GM12878 (cell line): ENCODE measurements at regions not wholly inside any gene's neighbourhood (a gene's known extent, or its start where the extent isn't known, plus 50 kb on each side); places are given as distances from the start of the nearest gene placed in this dataset.

Source experiments
- ATAC-seq: fragments of 200-7000 bp; cut with Tn5 transposase; 3 replicates; pipeline ENCODE4 v1.9.1; 2020; ENCODE audit warnings: mild to moderate bottlenecking, moderate library complexity
- BruUV-seq: library from RNA; stranded (reverse); fragments of 400-500 nt; replicated peaks from 2 replicates; lab custom pipeline; 2021; lab: Mats Ljungman, UMichigan
- CTCF ChIA-PET: fragments of 300-600 bp; sonication (Branson Sonifier 250); formaldehyde crosslinking; extraction: SDS; loops from one replicate; lab custom pipeline; 2021; ENCODE audit warnings: inconsistent platforms; lab: Yijun Ruan, JAX
- POLR2A ChIA-PET: fragments of 350-600 bp; formaldehyde crosslinking; extraction: SDS; loops from one replicate; lab custom pipeline; 2021; ENCODE audit warnings: inconsistent platforms; lab: Charles Lee
- RAD21 ChIA-PET: fragments of 300-600 bp; sonication (Branson Sonifier 250); formaldehyde crosslinking; loops from one replicate; lab custom pipeline; 2023; ENCODE audit warnings: antibody characterized with exemption; ENCODE audit not compliant: unreplicated experiment; lab: Charles Lee
- SMC1A ChIA-PET: fragments of 300-600 bp; sonication (Branson Sonifier 250); formaldehyde crosslinking; loops from one replicate; lab custom pipeline; 2023; ENCODE audit not compliant: unreplicated experiment, uncharacterized antibody; lab: Charles Lee
- DNase-seq: peaks from one replicate; pipeline ENCODE4 v3.0.0-alpha.2; 2011; ENCODE audit warnings: low read depth, low spot score
- FAIRE-seq: peaks from 3 replicates; lab custom pipeline; 2011; peaks lifted over from hg19 to GRCh38; lab: Jason Lieb, UNC
- H2AFZ ChIP-seq: 2 replicates; pipeline ENCODE4 v1.6.0; 2011; ENCODE audit warnings: low read depth, low read length, control low read depth; ENCODE audit not compliant: control insufficient read depth
- H3K27ac ChIP-seq: 2 replicates; pipeline ENCODE4 v1.5.1; 2011; ENCODE audit warnings: control low read depth; ENCODE audit not compliant: control insufficient read depth, insufficient read depth
- H3K27me3 ChIP-seq, 2 experiments: replicated peaks in 1 of 2; 2 replicates each; pipeline versions ENCODE4 v1.6.0 to v1.6.1; 2011; ENCODE audit warnings: low read length in 1 of 2; ENCODE audit not compliant: control insufficient read depth in 2 of 2, insufficient read depth in 2 of 2
- H3K36me3 ChIP-seq, 2 experiments: 2 replicates each; pipeline ENCODE4 v1.5.1; 2011; ENCODE audit warnings: low read length in 1 of 2; ENCODE audit not compliant: control insufficient read depth in 2 of 2, insufficient read depth in 2 of 2
- H3K4me1 ChIP-seq: 2 replicates; pipeline ENCODE4 v1.6.1; 2011; ENCODE audit warnings: mild to moderate bottlenecking, low read length, moderate library complexity, mixed read lengths; ENCODE audit not compliant: control insufficient read depth, insufficient read depth
- H3K4me2 ChIP-seq: 2 replicates; pipeline ENCODE4 v1.6.0; 2011; ENCODE audit warnings: control low read depth; ENCODE audit not compliant: control insufficient read depth, insufficient read depth
- H3K4me3 ChIP-seq: fragments of 200-600 bp; sonication (generic); 2 replicates; pipeline ENCODE4 v1.5.1; 2016
- H3K79me2 ChIP-seq: 2 replicates; pipeline ENCODE4 v1.6.0; 2011; ENCODE audit warnings: low read length; ENCODE audit not compliant: control insufficient read depth, insufficient read depth
- H3K9ac ChIP-seq: 2 replicates; pipeline ENCODE4 v1.8.0; 2011; ENCODE audit warnings: low read length, control low read depth, mixed read lengths; ENCODE audit not compliant: control insufficient read depth, insufficient read depth
- H3K9me3 ChIP-seq: replicated peaks from 3 replicates; pipeline ENCODE4 v1.5.1; 2011; ENCODE audit warnings: mild to moderate bottlenecking, low read length; ENCODE audit not compliant: control insufficient read depth, insufficient read depth
- H4K20me1 ChIP-seq: 2 replicates; pipeline ENCODE4 v1.6.0; 2011; ENCODE audit not compliant: control insufficient read depth, insufficient read depth
- CHD2 ChIP-seq: IDR thresholded peaks from 2 replicates; pipeline ENCODE4 v1.6.1; 2011; ENCODE audit warnings: low read depth, low read length, improper control_type of control experiment, borderline replicate concordance
- CTCF ChIP-seq, 3 experiments: IDR thresholded peaks in 2 of 3; conservative IDR thresholded peaks in 1 of 3; 2 replicates each; pipeline ENCODE4 v1.5.1; 2011; ENCODE audit warnings: low read depth in 3 of 3, low read length in 3 of 3, mild to moderate bottlenecking in 3 of 3, control low read depth in 2 of 3, moderate library complexity in 2 of 3, inconsistent platforms in 1 of 3, mixed read lengths in 1 of 3; ENCODE audit not compliant: control insufficient read depth in 2 of 3, insufficient read depth in 1 of 3; ENCODE audit errors: extremely low read depth in 1 of 3
- FOS ChIP-seq: IDR thresholded peaks from 3 replicates; pipeline ENCODE4 v1.6.1; 2011; ENCODE audit warnings: borderline replicate concordance; ENCODE audit not compliant: insufficient read length; ENCODE audit errors: extremely low read depth
- SIN3A ChIP-seq: IDR thresholded peaks from 2 replicates; pipeline ENCODE4 v1.6.1; 2012; ENCODE audit warnings: low read depth, low read length, improper control_type of control experiment
- SRF ChIP-seq, 2 experiments: IDR thresholded peaks; 2 replicates each; pipeline ENCODE4 v1.6.1; 2011; ENCODE audit warnings: low read depth in 2 of 2, low read length in 2 of 2, mild to moderate bottlenecking in 1 of 2, moderate library complexity in 1 of 2
- WGBS: methylation state at CpG from one replicate; pipeline ENCODE4 v1.1.6; 2016; ENCODE audit warnings: low lambda C conversion rate; ENCODE audit not compliant: insufficient replicate concordance, insufficient coverage; ENCODE audit errors: missing lambda C conversion rate; 5-methylcytosine and 5-hydroxymethylcytosine counted together
- in situ Hi-C: fragments of 300-500 bp; cut with MboI; formaldehyde crosslinking; loops from 9 replicates; pipeline ENCODE4 v1.14.3; 2018; ENCODE audit warnings: mixed read lengths
- intact Hi-C: fragments of 100-400 bp; cut with micrococcal nuclease; formaldehyde crosslinking; loops from one replicate; pipeline ENCODE4 v1.14.2; 2022; ENCODE audit not compliant: unreplicated experiment
- TF ChIP-seq, protein P1 (sequence below): IDR thresholded peaks from 2 replicates; pipeline ENCODE4 v1.6.1; 2011; ENCODE audit warnings: mild to moderate bottlenecking, low read depth, low read length, moderate library complexity; ENCODE audit not compliant: insufficient replicate concordance
- TF ChIP-seq, protein P2 (sequence below): fragments of 450-650 bp; formaldehyde crosslinking; IDR thresholded peaks from 2 replicates; pipeline ENCODE4 v1.4.0; 2022; ENCODE audit warnings: mild to moderate bottlenecking, moderate library complexity

DNA sequence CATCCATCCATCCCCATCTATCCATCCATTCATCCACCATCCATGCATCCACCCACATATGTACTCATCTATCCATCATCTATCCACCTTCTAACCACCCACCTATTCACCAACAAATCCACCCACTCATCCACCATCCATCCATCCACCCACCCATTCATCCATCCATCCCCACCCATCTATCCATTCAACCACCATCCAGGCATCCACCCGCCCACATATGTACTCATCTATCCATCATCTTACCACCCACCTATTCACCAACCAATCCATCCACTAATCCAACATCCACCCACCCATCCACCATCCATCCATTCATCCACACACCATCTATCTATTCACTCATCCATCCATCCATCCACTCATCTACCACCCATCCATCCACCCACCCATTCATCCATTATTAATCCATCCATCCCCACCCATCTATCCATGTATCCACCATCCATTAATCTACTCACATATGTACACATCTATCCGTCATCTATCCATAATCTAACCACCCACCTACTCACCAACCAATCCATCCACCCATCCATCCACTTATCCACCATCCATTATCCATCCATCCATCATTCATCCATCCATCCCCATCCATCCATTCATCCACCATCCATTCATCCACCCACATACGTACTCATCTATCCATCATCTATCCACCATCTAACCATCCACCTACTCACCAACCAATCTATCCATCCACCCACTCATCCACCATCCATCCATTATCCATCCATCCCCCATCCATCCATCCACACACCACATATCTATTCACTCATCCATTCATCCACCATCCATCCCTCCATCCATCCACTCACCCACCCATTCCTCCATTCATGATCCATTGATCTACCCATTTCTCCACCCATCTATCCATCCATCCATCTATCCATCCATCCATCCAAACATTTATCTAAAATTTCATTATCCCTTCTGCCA lies 940.0 kb downstream of the BRD1 start:
- H3K4me3 ChIP-seq = no peak overlapping the region
- WGBS = 18% methylated on average over 3 of the region's 3 CpGs
- no peaks in the 10 kb centered on the region; the same call in 2 of the 3 replicates for H3K9me3 ChIP-seq
- in situ Hi-C loops (no loop called here), intact Hi-C loops (no loop called here)
- DNase-seq (no peak), FAIRE-seq (no peak), ATAC-seq (no peak)
- no peak overlapping the region for H3K9ac ChIP-seq
- ChIA-PET CTCF (no interaction called here), RAD21 (no interaction called here), POLR2A (no interaction called here), SMC1A (no interaction called here)
- H3K4me2 ChIP-seq = no peak overlapping the region
- no peaks in the 10 kb centered on the region for H3K4me1 ChIP-seq
- H3K27ac ChIP-seq = no peak overlapping the region
- H2AFZ ChIP-seq = no peak overlapping the region
- no peaks in the 10 kb centered on the region for H3K36me3 ChIP-seq
- no TSS peak for BruUV-seq
- H3K27me3 ChIP-seq = no peaks in the 10 kb centered on the region
- H3K79me2 ChIP-seq = no peaks in the 10 kb centered on the region
- TF ChIP-seq, protein P1, sequence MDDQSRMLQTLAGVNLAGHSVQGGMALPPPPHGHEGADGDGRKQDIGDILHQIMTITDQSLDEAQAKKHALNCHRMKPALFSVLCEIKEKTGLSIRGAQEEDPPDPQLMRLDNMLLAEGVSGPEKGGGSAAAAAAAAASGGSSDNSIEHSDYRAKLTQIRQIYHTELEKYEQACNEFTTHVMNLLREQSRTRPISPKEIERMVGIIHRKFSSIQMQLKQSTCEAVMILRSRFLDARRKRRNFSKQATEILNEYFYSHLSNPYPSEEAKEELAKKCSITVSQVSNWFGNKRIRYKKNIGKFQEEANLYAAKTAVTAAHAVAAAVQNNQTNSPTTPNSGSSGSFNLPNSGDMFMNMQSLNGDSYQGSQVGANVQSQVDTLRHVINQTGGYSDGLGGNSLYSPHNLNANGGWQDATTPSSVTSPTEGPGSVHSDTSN = no peak
- no peaks in the 10 kb centered on the region for H4K20me1 ChIP-seq

- no peaks in the 10 kb centered on the region for H3K27me3 ChIP-seq
- POLR2A ChIA-PET = no interaction called here
- no peaks in the 10 kb centered on the region for H3K79me2 ChIP-seq
- H3K27ac ChIP-seq = no peak overlapping the region
- H4K20me1 ChIP-seq = no peaks in the 10 kb centered on the region
- intact Hi-C loops (no loop called here), in situ Hi-C loops (no loop called here)
- SMC1A ChIA-PET = no interaction called here
- H3K4me1 ChIP-seq = no peaks in the 10 kb centered on the region
- ATAC-seq (no peak), FAIRE-seq (no peak), DNase-seq (no peak)
- 36% methylated on average over 20 of the region's 22 CpGs for WGBS
- H3K36me3 ChIP-seq = no peaks in the 10 kb centered on the region
- CTCF ChIA-PET = no interaction called here
- no peak overlapping the region for H3K4me2 ChIP-seq
- RAD21 ChIA-PET = no interaction called here
- no peak overlapping the region for H3K4me3 ChIP-seq
- H2AFZ ChIP-seq = no peak overlapping the region
- peaks cover 3% of the 10 kb centered on the region; the same call in 2 of the 3 replicates for H3K9me3 ChIP-seq
- no TSS peak for BruUV-seq
- no peak overlapping the region for H3K9ac ChIP-seq
- TF ChIP-seq CTCF (IDR thresholded peaks at IDR 0.05 in 2 of 3, conservative IDR thresholded peaks at IDR 0.05 in 1 of 3; ENCODE audit: control insufficient read depth in 2 of 3, extremely low read depth in 1 of 3, insufficient read depth in 1 of 3, low read depth in 3 of 3, low read length in 3 of 3) (no peak), SIN3A (no peak), CHD2 (no peak), FOS (no peak), SRF (IDR thresholded peaks at IDR 0.05; ENCODE audit: low read depth in 2 of 2, low read length in 2 of 2) (no peak)
- TF ChIP-seq, protein P2, sequence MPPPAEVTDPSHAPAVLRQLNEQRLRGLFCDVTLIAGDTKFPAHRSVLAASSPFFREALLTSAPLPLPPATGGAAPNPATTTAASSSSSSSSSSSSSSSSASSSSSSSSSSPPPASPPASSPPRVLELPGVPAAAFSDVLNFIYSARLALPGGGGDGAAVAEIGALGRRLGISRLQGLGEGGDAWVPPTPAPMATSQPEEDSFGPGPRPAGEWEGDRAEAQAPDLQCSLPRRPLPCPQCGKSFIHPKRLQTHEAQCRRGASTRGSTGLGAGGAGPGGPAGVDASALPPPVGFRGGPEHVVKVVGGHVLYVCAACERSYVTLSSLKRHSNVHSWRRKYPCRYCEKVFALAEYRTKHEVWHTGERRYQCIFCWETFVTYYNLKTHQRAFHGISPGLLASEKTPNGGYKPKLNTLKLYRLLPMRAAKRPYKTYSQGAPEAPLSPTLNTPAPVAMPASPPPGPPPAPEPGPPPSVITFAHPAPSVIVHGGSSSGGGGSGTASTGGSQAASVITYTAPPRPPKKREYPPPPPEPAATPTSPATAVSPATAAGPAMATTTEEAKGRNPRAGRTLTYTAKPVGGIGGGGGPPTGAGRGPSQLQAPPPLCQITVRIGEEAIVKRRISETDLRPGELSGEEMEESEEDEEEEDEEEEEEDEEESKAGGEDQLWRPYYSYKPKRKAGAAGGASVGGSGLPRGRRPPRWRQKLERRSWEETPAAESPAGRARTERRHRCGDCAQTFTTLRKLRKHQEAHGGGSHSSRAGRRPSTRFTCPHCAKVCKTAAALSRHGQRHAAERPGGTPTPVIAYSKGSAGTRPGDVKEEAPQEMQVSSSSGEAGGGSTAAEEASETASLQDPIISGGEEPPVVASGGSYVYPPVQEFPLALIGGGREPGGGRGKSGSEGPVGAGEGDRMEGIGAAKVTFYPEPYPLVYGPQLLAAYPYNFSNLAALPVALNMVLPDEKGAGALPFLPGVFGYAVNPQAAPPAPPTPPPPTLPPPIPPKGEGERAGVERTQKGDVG (CRISPR knock-in tag) = no peak
Observed at GRCh38 chr22:48886604-48887393, 940.9 kb downstream of the BRD1 start.
